ENCODE measurements at regions not wholly inside any gene's neighbourhood (a gene's known extent, or its start where the extent isn't known, plus 50 kb on each side); places are given as distances from the start of the nearest gene placed in this dataset.

DNA sequence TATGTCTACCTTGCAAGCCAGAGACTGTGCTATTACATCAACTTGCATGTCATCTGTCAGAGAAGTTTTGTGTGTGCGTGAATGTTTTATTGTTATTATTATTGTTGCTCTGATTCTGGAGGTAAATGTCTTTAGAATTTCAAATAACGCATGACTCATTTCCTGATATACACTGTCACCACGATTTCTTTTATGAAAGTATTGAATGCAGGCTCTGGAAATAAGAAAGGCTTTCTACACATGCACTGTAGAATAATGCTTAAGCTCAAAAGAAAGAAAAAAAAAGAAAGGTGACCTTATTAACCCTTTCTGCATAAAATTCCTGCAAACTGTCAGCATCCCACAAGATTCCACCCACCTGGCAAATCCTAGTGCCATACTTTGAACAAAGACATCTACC lies 632.9 kb downstream of the ZNF674 start:
- DNase-seq (ENCODE audit: low spot score): no peak
- in situ Hi-C loops (cut with MboI; ENCODE audit: low pct_unique_long_range_greater_than_20kb, low sequenced_read_pairs, unreplicated experiment): no loop called here
- TF ChIP-seq, protein P1, sequence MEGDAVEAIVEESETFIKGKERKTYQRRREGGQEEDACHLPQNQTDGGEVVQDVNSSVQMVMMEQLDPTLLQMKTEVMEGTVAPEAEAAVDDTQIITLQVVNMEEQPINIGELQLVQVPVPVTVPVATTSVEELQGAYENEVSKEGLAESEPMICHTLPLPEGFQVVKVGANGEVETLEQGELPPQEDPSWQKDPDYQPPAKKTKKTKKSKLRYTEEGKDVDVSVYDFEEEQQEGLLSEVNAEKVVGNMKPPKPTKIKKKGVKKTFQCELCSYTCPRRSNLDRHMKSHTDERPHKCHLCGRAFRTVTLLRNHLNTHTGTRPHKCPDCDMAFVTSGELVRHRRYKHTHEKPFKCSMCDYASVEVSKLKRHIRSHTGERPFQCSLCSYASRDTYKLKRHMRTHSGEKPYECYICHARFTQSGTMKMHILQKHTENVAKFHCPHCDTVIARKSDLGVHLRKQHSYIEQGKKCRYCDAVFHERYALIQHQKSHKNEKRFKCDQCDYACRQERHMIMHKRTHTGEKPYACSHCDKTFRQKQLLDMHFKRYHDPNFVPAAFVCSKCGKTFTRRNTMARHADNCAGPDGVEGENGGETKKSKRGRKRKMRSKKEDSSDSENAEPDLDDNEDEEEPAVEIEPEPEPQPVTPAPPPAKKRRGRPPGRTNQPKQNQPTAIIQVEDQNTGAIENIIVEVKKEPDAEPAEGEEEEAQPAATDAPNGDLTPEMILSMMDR (IDR thresholded peaks at IDR 0.05; ENCODE audit: extremely low read depth, insufficient read depth, missing control alignments): no peak

DNA sequence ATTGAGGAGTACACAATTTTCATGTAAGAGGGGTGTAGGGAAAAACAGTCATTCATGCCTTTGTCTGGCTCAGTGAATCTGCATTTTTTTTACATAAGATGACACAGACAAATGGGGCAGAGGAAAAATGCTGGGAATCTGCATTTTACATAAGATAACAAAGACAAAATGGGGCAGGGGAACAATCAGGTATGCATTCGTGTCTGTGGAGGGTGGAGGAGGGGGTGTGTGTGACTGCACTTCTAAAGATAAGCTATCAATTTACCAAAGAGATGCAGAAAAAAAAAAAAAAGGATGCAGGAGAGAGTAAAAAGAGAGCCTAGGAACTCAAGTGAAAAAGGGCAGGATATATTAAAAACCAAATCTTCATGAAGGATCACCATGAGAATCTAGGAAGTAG lies 637.4 kb downstream of the ZNF674 start:
- no peak for DNase-seq (ENCODE audit: low spot score)
- TF ChIP-seq, protein P1 (IDR thresholded peaks at IDR 0.05; ENCODE audit: extremely low read depth, insufficient read depth, missing control alignments): no peak
- in situ Hi-C loops (cut with MboI; ENCODE audit: low pct_unique_long_range_greater_than_20kb, low sequenced_read_pairs, unreplicated experiment): no loop called here

DNA sequence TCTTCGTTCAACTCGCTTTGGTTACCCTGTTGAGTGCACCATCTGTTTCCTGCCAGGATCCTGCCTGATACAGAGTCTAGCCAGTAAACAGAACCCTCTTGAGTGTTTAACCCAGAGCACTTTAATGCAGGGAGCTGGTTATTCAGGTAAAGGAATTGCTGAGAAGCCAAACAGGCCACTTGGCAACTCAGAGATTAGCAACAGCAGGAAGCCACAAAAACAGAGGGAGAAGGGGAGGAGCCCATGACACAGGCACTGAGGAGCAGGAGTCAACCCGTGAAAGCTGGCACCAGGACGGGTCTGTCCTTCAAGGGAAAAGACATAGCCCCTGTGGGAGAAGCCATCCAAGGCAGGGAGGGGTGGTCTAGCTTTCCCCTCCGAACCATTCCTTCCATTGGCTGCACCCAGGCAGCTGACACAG lies 641.4 kb downstream of the ZNF674 start:
- no peak for DNase-seq (ENCODE audit: low spot score)
- in situ Hi-C loops (cut with MboI; ENCODE audit: low pct_unique_long_range_greater_than_20kb, low sequenced_read_pairs, unreplicated experiment): no loop called here
- TF ChIP-seq, protein P1 (IDR thresholded peaks at IDR 0.05; ENCODE audit: extremely low read depth, insufficient read depth, missing control alignments): no peak

DNA sequence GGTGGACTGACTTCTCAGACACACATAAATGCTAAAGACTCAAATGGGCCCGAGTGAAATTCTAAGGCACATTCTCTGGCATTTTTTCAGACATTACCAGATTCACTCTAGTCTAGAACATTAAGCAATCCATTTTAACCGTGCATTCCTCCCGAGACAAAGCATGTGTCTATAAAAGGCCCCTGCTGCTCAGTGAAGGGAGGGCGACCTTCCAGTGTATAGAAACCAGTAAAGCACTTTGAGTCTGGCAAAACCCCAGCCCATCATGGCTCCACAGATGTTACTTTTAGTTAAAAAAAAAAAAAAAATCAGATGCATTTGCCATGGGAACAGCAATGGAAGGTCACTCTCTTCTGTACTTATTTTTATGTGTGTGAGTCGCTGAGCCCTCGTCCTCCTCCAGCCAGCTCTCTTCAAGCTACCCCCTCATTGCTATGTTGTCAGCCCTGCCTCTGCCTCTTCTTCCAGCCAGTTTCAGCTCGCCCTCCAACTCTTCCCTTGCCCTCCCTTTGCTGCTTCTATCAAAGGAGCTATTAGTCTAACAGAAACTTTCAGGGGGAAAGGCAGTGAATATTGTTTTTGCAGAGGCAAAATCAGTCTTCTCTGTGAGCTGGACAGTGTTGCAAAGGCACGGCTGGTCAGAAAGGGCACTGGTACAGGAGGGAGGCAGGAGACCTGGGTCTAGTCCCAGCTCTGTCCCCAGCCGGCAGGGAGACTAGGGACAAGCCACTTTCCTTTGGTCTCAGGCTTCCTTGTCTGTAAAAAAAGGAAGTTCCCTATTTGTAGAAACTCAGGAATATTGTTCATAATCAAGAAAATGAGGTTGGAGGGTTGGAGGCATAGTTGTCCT lies 644.2 kb downstream of the ZNF674 start:
- no peak for DNase-seq (ENCODE audit: low spot score)
- in situ Hi-C loops (cut with MboI; ENCODE audit: low pct_unique_long_range_greater_than_20kb, low sequenced_read_pairs, unreplicated experiment): no loop called here
- TF ChIP-seq, protein P1 (IDR thresholded peaks at IDR 0.05; ENCODE audit: extremely low read depth, insufficient read depth, missing control alignments): no peak

DNA sequence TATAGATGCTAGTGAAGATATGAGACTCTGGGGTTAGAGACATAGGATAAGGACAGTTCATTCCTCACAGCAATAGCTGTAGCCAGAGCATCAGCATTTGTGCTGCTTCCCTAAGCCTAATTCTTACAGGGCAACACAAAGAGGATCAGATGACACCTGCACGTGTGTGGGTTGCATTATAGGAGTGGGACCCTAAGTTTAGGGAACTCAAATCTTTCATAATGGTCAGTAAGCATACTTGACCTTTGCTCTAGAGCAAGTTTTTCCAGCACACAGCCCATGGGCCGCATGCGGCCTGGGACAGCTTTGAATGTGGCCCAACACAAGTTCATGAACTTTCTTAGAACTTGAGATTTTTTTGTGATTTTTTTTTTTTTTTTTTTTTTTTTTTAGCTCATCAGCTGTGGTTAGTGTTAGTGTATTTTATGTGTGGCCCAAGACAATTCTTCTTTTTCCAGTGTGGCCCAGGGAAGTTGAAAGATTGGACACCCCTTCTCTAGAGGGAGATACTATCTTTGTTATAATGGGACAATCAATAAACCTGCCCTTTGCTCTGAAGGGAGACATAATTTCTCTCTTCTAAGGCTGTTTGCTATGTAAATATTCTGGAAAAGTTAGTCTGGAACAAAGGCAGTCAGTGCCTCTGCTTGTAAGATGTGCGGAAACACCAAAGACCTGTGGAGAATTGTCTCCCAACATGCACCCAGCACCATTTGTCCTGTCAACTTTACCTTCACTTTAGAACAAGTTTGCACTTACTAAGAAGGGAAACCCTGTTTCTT lies 650.2 kb downstream of the ZNF674 start:
- in situ Hi-C loops (cut with MboI; ENCODE audit: low pct_unique_long_range_greater_than_20kb, low sequenced_read_pairs, unreplicated experiment): no loop called here
- DNase-seq (ENCODE audit: low spot score): no peak
- TF ChIP-seq, protein P1 (IDR thresholded peaks at IDR 0.05; ENCODE audit: extremely low read depth, insufficient read depth, missing control alignments): no peak

DNA sequence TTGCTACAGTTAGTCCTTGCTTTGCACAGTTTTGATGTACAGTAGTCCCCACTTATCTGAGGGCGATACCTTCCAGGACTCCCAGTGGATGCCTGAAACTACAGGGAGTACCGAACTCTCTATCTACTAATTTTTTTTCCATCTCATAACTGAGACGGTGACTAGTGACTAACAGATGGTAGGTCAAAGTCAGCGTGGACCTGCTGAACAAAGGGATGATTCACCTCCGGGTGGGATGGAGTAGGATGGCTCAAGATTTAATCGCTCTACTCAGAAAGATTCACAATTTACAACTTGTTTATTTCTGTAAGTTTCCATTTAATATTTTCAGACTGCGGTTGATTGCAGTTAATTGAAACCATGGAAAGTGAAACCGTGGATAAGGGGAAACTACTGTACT lies 655.8 kb downstream of the ZNF674 start:
- no peak for DNase-seq (ENCODE audit: low spot score)
- TF ChIP-seq, protein P1 (IDR thresholded peaks at IDR 0.05; ENCODE audit: extremely low read depth, insufficient read depth, missing control alignments): no peak

More for the DNA sequence above, 655.8 kb downstream of the ZNF674 start:
- in situ Hi-C loops (cut with MboI; ENCODE audit: low pct_unique_long_range_greater_than_20kb, low sequenced_read_pairs, unreplicated experiment): no loop called here
